Hepatocyte (in vitro differentiated cells): ENCODE measurements at regions not wholly inside any gene's neighbourhood (a gene's known extent, or its start where the extent isn't known, plus 50 kb on each side); places are given as distances from the start of the nearest gene placed in this dataset.

ENCODE experiments used
- DNase-seq: peaks from one replicate; pipeline ENCODE4 v3.0.0-alpha.2; 2016; ENCODE audit warnings: low spot score
- H2AFZ ChIP-seq: fragments of 200-600 bp; sonication (generic); 2 replicates; pipeline ENCODE4 v1.6.0; 2016; ENCODE audit warnings: antibody characterized with exemption, mild to moderate bottlenecking
- H3K27ac ChIP-seq: fragments of 200-600 bp; sonication (generic); 2 replicates; pipeline ENCODE4 v1.5.1; 2016; ENCODE audit warnings: mild to moderate bottlenecking
- H3K27me3 ChIP-seq: fragments of 200-600 bp; sonication (generic); 2 replicates; pipeline ENCODE4 v1.6.1; 2016
- H3K36me3 ChIP-seq: fragments of 200-600 bp; sonication (generic); replicated peaks from 2 replicates; pipeline ENCODE4 v1.5.1; 2016; ENCODE audit warnings: low read depth; ENCODE audit not compliant: insufficient read depth
- H3K4me1 ChIP-seq: fragments of 200-600 bp; sonication (generic); 2 replicates; pipeline ENCODE4 v1.5.1; 2016; ENCODE audit warnings: mild to moderate bottlenecking, moderate library complexity; ENCODE audit not compliant: insufficient read depth
- H3K4me2 ChIP-seq: fragments of 200-600 bp; sonication (generic); 2 replicates; pipeline ENCODE4 v1.6.0; 2016
- H3K4me3 ChIP-seq: fragments of 200-600 bp; sonication (generic); 2 replicates; pipeline ENCODE4 v1.5.1; 2016; ENCODE audit warnings: mild to moderate bottlenecking
- H3K79me2 ChIP-seq: fragments of 200-600 bp; sonication (generic); 2 replicates; pipeline ENCODE4 v1.6.0; 2017; ENCODE audit warnings: mild to moderate bottlenecking
- H3K9me2 ChIP-seq: fragments of 200-600 bp; sonication (generic); replicated peaks from 2 replicates; pipeline ENCODE4 v1.6.0; 2017; ENCODE audit warnings: mild to moderate bottlenecking; ENCODE audit not compliant: insufficient read depth
- H3K9me3 ChIP-seq: fragments of 200-600 bp; sonication (generic); 2 replicates; pipeline ENCODE4 v1.5.1; 2016; ENCODE audit warnings: low read depth, mild to moderate bottlenecking
- H4K20me1 ChIP-seq: fragments of 200-600 bp; sonication (generic); 2 replicates; pipeline ENCODE4 v1.6.0; 2016; ENCODE audit warnings: mild to moderate bottlenecking; ENCODE audit not compliant: insufficient read depth, poor library complexity, severe bottlenecking
- EZH2 ChIP-seq: fragments of 200-600 bp; sonication (generic); IDR thresholded peaks from 2 replicates; pipeline ENCODE4 v1.6.1; 2016; ENCODE audit warnings: antibody characterized with exemption, mild to moderate bottlenecking, borderline replicate concordance
- EZH2phosphoT487 ChIP-seq: fragments of 200-600 bp; sonication (generic); IDR thresholded peaks from one replicate; pipeline ENCODE4 v1.6.1; 2018; ENCODE audit warnings: antibody characterized with exemption, mild to moderate bottlenecking, low read depth, moderate library complexity; ENCODE audit not compliant: unreplicated experiment, severe bottlenecking
- WGBS: methylation state at CpG from one replicate; pipeline ENCODE4 v1.1.6; 2016; ENCODE audit warnings: low lambda C conversion rate; ENCODE audit errors: missing lambda C conversion rate; 5-methylcytosine and 5-hydroxymethylcytosine counted together
- TF ChIP-seq, protein P1 (sequence below): fragments of 200-600 bp; sonication (generic); IDR thresholded peaks from 2 replicates; pipeline ENCODE4 v1.5.1; 2016; ENCODE audit warnings: antibody characterized with exemption, mild to moderate bottlenecking; ENCODE audit not compliant: poor library complexity

DNA sequence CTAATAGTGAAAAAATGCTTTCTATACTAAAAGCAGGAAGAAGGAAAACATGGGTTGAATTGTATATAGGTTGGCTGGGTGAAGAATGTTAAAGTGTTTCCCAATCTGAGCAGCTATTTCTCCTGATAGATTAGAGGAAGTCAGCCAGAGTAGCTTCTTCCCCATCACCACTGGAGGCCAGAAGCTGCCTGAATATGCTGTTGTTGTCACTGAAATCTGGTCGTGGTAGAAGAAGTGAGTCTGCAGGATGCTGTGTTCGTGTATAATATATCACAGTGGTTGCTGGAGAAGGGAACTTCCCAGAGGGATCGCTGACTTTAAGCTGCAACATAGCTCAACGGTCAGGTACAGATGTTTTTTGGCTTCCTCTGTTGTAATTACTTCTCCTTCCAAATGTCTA, 247.5 kb upstream of the LRATD1 start:
- Histone ChIP-seq H3K9me3 (no peaks in the 10 kb centered on the region), H3K79me2 (no peaks in the 10 kb centered on the region), H3K9me2 (no peaks in the 10 kb centered on the region), H3K4me3 (no peak overlapping the region), H4K20me1 (no peaks in the 10 kb centered on the region), H3K27me3 (no peaks in the 10 kb centered on the region), H3K27ac (no peak overlapping the region), H2AFZ (no peak overlapping the region), H3K4me1 (no peaks in the 10 kb centered on the region), H3K4me2 (no peak overlapping the region), H3K36me3 (no peaks in the 10 kb centered on the region)
- DNase-seq, result no peak
- TF ChIP-seq, protein P1, sequence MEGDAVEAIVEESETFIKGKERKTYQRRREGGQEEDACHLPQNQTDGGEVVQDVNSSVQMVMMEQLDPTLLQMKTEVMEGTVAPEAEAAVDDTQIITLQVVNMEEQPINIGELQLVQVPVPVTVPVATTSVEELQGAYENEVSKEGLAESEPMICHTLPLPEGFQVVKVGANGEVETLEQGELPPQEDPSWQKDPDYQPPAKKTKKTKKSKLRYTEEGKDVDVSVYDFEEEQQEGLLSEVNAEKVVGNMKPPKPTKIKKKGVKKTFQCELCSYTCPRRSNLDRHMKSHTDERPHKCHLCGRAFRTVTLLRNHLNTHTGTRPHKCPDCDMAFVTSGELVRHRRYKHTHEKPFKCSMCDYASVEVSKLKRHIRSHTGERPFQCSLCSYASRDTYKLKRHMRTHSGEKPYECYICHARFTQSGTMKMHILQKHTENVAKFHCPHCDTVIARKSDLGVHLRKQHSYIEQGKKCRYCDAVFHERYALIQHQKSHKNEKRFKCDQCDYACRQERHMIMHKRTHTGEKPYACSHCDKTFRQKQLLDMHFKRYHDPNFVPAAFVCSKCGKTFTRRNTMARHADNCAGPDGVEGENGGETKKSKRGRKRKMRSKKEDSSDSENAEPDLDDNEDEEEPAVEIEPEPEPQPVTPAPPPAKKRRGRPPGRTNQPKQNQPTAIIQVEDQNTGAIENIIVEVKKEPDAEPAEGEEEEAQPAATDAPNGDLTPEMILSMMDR, result no peak
- no peak for TF ChIP-seq EZH2phosphoT487
- no peak for TF ChIP-seq EZH2
- 61% methylated on average over 4 of the region's 4 CpGs for WGBS

DNA sequence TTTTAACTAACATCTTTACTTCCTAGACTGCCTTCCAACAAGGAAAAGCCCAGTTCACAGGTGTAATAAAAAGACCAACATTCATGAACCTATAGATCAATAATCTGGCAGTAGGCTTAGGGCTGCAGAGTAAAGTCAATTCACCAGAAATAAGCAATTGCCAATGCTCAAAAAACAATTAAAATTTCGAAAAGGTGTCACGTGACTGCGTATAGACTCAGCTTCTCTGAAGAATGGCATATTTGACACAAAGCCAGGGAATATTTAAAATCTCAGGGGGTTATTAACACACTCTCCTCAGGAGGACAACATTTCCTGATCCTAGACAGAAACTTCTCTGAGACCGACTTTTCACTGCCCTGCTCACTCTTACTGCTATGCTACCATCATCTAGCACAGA, 245.2 kb upstream of the LRATD1 start:
- H3K9me3 ChIP-seq, result no peaks in the 10 kb centered on the region
- no peak for TF ChIP-seq EZH2phosphoT487
- TF ChIP-seq, protein P1, result no peak
- TF ChIP-seq EZH2, result no peak
- no peaks in the 10 kb centered on the region for H3K4me1 ChIP-seq
- H2AFZ ChIP-seq, result no peak overlapping the region
- H3K79me2 ChIP-seq, result no peaks in the 10 kb centered on the region
- no peak overlapping the region for H3K27ac ChIP-seq
- no peak for DNase-seq
- no peaks in the 10 kb centered on the region for H3K9me2 ChIP-seq
- WGBS, result 88% methylated on average over 4 of the region's 4 CpGs
- H4K20me1 ChIP-seq, result no peaks in the 10 kb centered on the region
- no peak overlapping the region for H3K4me2 ChIP-seq
- no peaks in the 10 kb centered on the region for H3K27me3 ChIP-seq
- H3K4me3 ChIP-seq, result no peak overlapping the region
- no peaks in the 10 kb centered on the region for H3K36me3 ChIP-seq

DNA sequence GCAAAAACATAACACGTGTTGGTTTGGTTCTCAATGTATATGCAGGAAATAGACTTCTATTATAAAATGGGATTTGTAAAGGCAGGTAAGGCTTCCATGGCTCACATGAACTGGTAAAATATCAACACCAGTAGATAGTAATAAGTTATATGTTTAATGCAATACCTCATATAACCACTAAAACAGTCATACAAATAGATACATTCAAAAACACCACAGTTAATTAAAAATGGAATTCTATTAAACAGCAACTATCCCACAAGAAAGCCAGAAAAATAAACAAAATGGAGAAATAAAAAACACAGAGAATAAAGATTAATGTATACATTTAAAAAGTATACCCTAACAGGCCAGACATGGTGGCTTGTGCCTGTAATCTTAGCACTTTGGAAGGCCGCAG, 243.8 kb upstream of the LRATD1 start:
- no peaks in the 10 kb centered on the region for H3K4me1 ChIP-seq
- H4K20me1 ChIP-seq, result no peaks in the 10 kb centered on the region
- H3K27me3 ChIP-seq, result no peaks in the 10 kb centered on the region
- no peaks in the 10 kb centered on the region for H3K36me3 ChIP-seq
- H3K4me3 ChIP-seq, result no peak overlapping the region
- 89% methylated on average over 2 of the region's 2 CpGs for WGBS
- H3K79me2 ChIP-seq, result no peaks in the 10 kb centered on the region
- H3K4me2 ChIP-seq, result no peak overlapping the region
- no peaks in the 10 kb centered on the region for H3K9me3 ChIP-seq
- DNase-seq, result no peak
- TF ChIP-seq, protein P1, result no peak
- TF ChIP-seq EZH2 (no peak), EZH2phosphoT487 (no peak)
- no peaks in the 10 kb centered on the region for H3K9me2 ChIP-seq
- H2AFZ ChIP-seq, result no peak overlapping the region
- no peak overlapping the region for H3K27ac ChIP-seq

DNA sequence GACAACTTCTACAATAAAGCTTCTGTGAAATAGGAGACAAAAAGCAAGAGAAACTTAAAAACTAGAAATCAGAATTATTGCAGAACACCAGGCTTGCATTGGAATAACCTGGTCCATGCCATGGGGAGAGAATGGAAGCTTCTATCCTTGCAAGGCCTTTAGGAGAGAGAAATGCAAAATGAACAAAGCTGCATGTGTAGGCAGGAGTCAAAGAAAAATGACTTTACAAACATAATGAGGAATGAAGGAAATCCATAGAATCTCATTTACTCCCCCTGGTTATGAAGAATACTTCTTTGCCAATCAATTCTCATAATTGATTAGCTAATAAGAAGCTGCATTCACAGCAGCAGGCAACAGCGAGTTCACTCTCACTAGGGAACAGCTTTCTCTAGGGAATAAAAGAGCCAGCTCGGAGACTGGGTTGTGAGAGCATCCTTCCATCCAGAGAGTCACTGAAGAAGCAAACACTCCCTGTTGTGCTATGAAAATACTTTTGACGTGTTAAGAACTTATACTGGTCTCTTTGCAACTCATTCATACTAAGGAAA, 235.9 kb upstream of the LRATD1 start:
- Histone ChIP-seq H3K4me1 (no peaks in the 10 kb centered on the region), H4K20me1 (no peaks in the 10 kb centered on the region), H3K27ac (no peak overlapping the region), H3K79me2 (no peaks in the 10 kb centered on the region), H3K9me3 (no peaks in the 10 kb centered on the region), H3K27me3 (no peaks in the 10 kb centered on the region), H3K4me3 (no peak overlapping the region), H3K4me2 (no peak overlapping the region), H2AFZ (no peak overlapping the region), H3K36me3 (no peaks in the 10 kb centered on the region), H3K9me2 (no peaks in the 10 kb centered on the region)
- DNase-seq, result no peak
- TF ChIP-seq EZH2 (no peak), EZH2phosphoT487 (no peak)
- TF ChIP-seq, protein P1, result no peak
- WGBS, result 85% methylated on average over 3 of the region's 3 CpGs
